GM19099 (cell line): ENCODE measurements at regions not wholly inside any gene's neighbourhood (a gene's known extent, or its start where the extent isn't known, plus 50 kb on each side); places are given as distances from the start of the nearest gene placed in this dataset.

Experiments
- POLR2A ChIP-seq: IDR thresholded peaks from 3 replicates; pipeline ENCODE4 v1.6.1; 2011; ENCODE audit warnings: low read depth; ENCODE audit not compliant: insufficient read length; ENCODE audit errors: extremely low read depth

DNA sequence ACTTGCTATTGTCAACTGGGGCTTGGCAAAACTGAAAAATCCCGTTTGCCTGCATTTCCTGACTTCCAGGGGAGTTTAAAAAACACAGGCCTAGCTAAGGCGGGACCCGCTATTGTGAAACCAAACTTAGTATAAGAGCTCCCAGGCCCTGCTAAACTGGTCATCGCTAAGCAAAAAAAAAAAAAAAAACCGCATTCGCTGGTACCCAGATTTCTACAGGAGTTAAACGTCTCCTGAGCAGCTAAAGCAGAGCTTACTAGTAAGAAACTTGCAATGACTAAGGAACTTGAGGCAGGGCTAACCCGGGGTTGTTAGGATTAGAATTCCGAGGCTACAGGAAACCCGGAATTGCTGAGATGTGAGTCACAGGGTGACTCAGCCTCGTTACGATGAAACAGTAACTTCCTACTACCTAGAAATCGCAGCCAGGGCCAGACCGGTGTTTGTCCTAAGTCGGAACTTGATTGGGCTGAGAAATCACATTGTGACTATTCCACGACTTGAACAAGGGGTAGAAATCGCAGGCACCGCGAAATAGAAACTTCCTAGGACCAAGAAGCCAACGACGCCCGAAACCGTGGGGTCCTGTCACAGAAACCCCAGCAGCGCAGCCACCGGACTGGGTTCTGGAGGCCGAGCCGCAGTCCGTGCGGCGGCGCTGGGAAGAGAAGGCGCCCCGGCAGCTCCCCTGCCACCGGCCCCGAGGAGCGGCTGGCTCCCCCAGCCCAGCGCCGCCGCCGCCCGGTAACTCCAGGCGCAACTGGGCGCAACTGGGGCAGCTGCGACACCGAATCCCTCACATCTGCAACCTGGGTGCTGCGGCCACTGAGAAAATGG lies 89.4 kb downstream of the ANXA2R start:
- peak; percentile 42 for TF ChIP-seq POLR2A

DNA sequence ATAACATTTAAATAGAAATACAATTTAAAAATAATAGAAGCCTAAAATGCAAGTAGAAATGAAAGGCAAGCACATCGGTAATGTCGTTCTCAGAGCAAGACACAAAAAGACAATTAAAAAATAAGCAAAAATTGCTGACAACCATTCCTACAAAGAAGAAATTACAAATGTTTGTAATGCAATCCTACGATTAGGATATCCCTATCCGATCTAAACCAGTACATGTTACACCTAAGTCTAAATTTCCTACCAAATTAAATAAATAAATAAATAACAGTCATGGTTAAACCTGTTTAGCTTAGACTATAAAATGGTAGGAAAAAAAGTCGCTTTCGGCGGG lies 90.0 kb downstream of the ANXA2R start:
- no peak for TF ChIP-seq POLR2A

DNA sequence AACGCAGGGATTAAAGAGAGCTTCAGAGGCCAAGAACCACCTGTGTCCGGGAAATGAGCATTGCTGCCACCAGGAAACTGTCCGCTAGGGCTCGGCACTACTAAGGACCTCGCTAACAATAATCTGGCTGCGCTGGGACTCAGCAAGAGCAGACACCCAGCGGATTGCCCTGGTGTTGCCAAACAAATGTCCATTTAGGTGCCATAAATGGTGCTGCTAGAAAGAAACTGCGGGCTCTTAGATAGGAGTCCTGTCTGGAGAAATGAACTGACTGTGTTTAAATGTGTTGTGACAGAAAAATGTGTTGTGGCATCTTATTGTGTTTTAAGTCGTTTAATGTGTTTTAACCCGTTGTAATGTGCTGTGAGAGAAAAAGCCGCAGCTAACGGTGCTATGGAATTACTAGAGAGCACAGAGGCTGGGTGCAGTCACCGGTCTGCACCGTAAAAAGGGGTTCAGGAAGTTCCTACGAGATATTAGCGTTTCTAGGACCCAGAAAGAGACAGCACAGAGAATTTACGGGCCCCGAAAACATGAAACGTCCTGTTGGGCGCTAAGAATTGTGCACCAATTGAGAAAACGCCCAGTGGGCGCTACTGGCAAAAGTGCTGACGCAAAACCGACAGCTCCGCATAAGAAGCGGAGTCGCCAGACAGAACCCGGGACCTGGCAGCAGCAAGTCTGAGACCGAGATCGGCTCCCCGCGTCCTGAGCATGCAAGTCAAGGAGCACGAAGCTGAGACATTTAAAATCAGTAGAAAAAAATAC lies 90.6 kb downstream of the ANXA2R start:
- TF ChIP-seq POLR2A = peak; percentile 46

DNA sequence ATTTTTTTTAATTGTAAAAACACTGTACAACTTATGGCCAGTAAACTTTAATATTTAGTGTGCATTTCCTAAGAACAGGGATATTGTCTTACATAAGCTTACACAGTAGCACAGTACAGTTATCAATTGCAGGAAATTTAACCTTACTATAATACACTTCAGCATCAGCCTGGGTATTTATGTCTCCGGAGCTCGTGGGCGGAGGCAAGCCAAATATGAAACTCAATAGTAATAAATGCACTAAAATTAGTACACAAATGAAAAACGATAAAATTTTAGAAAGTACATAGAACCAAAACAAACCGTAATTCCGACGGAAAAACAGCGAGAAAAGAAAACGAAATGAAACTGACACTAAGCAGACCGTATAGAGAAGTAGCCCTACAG lies 91.2 kb downstream of the ANXA2R start:
- no peak for TF ChIP-seq POLR2A

DNA sequence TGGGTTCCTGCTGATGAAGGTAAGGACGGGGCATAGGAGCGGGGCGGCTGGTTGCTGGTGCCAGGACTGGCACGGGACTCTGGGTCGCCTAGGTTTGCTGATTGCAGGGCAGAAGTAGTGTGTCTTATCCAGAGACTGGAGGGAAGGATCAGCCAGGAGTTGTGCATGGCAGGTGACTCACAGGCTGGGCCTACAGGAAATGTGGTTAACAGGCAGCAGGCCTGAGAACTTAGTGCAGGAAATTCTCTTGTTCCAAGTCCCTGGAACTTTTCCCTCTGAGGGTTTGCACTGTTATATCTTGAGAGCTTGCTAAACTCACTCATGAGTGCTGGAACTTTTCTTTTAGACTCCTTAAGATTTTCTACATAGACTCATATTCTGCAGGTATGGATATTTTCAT lies 95.1 kb downstream of the ANXA2R start:
- no peak for TF ChIP-seq POLR2A

- TF ChIP-seq POLR2A = no peak
Observed at GRCh38 chr5:42943931-42944631, 96.0 kb downstream of the ANXA2R start.

GRCh38 chr5:42940853-42941252 lies 99.3 kb downstream of the ANXA2R start:
- no peak for TF ChIP-seq POLR2A

DNA sequence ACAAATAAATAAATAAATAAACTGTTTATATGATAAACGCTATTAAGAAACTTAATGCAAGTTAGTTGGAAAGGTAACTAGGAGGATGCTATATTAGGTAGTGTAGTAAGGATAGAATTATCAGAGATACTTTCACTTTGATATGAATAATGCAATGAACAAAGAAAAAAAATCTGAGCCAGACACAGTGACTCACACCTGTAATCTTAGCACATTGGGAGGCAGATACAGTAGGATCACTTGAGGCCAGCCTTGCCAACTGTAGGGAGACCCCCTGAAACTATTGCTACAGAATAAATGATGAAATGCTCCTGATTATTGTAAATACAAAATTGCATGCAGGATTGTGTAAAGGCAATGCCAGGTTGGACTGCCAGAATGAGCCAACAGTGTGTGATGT lies 109.2 kb downstream of the ANXA2R start:
- no peak for TF ChIP-seq POLR2A

- TF ChIP-seq POLR2A = no peak
Observed at GRCh38 chr5:42929871-42930270, 110.2 kb downstream of the ANXA2R start.

GRCh38 chr5:42927730-42928129 lies 112.4 kb downstream of the ANXA2R start:
- no peak for TF ChIP-seq POLR2A

GRCh38 chr5:42924686-42925085 lies 113.0 kb upstream of the SELENOP start:
- no peak for TF ChIP-seq POLR2A

GRCh38 chr5:42924226-42924625 lies 112.5 kb upstream of the SELENOP start:
- TF ChIP-seq POLR2A = no peak

DNA sequence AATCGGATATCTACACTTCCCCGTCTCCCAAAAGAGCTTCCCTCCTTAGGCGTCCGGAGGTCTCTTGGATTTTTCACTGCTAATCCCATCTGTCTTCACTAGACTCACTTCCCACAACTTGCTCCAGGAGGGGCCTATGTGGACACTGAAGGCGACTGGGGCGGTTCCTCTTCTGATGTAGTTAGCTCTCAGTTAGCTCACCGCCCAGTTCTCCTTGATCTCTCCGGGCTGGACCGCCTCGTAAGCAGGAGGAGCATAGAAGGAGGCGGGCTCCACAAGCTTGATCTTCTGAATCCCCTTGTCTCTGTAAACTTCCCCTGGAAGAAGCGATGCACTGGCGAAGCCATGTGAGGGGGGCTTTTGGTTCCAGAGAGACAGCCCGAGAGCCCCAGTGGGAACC lies 112.0 kb upstream of the SELENOP start:
- TF ChIP-seq POLR2A = no peak

GRCh38 chr5:42919600-42919999 lies 107.9 kb upstream of the SELENOP start:
- TF ChIP-seq POLR2A = no peak

DNA sequence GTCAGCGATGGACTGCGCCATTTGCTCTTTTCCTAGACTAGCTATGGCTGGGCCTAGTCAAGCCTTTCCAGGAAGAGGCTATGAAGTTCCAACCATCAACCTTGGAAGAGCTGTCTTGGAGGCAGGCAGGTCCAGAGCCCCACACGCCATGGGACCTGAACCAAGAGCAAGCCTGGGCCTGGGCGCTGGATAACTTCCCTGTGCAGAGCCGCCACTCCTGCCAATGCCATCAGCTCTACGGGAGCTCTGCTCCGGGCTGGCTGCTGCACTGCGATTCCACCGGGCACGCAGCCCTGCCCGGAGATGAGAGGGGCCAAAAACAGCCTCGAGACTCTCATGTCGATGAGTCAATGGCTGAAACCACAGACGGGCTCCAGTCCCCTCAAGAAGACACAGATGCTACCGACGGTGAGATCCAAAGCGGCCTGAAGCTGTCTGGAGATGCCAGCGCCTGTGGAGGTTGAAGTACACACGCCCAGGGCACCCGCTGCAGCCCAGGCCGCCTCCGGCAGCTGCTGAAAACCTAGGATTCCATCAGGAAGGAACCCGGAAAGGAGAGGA lies 103.7 kb upstream of the SELENOP start:
- TF ChIP-seq POLR2A = no peak

DNA sequence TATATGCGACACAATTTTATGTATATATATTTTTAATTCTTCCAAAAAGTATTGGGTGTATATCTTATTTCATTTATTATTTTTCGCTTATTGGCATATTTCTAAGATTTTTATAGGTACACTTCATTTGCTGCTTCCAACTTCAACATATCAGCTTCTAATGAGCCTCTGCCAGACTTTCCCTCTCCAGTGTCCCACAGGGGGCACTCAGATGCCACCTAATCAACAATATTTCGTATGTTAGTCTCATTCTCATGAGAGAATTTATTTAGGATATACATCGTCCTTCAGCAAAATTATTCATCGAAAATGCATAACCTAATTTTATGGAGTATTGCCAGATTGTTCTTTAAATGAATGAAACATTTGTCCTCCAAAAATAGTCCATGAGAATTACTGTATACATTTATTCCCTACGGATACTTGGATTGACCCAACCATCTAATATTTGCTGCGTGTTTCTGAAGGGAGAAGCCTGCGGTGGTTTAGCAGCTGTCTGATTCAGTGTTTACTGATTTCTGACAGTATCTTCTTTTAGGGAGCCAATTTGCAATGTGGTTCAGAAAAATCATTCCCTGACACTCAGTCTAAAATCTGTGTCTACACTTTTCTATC lies 100.6 kb upstream of the SELENOP start:
- no peak for TF ChIP-seq POLR2A
